ENCODE measurements at regions not wholly inside any gene's neighbourhood (a gene's known extent, or its start where the extent isn't known, plus 50 kb on each side); places are given as distances from the start of the nearest gene placed in this dataset.

GRCh38 chr7:125618516-125618915 is 688.9 kb upstream of the POT1 start:
- TF ChIP-seq CTCF (IDR thresholded peaks at IDR 0.05): no peak
- no peak for TF ChIP-seq POLR2A (IDR thresholded peaks at IDR 0.05)

Measured in testis (tissue), 2 donors.